WTC11 (cell line): ENCODE measurements at regions not wholly inside any gene's neighbourhood (a gene's known extent, or its start where the extent isn't known, plus 50 kb on each side); places are given as distances from the start of the nearest gene placed in this dataset.

Experiments
- ATAC-seq: fragments of 200-7000 bp; cut with Tn5 transposase; 2 replicates; pipeline ENCODE4 v1.10.0; 2021; ENCODE audit warnings: mild to moderate bottlenecking, moderate library complexity
- CTCF ChIA-PET: fragments of 300-600 bp; sonication (Branson Sonifier 250); formaldehyde crosslinking; loops from one replicate; lab custom pipeline; 2021; ENCODE audit warnings: antibody characterized with exemption; lab: Charles Lee
- POLR2A ChIA-PET: fragments of 350-600 bp; sonication (Branson Sonifier 250); formaldehyde crosslinking; loops from one replicate; lab custom pipeline; 2021; ENCODE audit warnings: antibody characterized with exemption; lab: Charles Lee
- DNase-seq: peaks from one replicate; pipeline ENCODE4 v3.0.0; 2021; ENCODE audit warnings: low spot score
- H3K27ac Mint-ChIP-seq: 2 replicates; pipeline ENCODE4 v1.8.0; 2021; ENCODE audit warnings: mixed read lengths
- H3K27me3 Mint-ChIP-seq: 2 replicates; pipeline ENCODE4 v1.8.0; 2021; ENCODE audit warnings: low read depth, mild to moderate bottlenecking, moderate library complexity, mixed read lengths
- H3K36me3 Mint-ChIP-seq: 2 replicates; pipeline ENCODE4 v1.8.0; 2021; ENCODE audit warnings: mixed read lengths
- H3K4me1 Mint-ChIP-seq: 2 replicates; pipeline ENCODE4 v1.8.0; 2022; ENCODE audit warnings: mixed read lengths
- H3K4me3 Mint-ChIP-seq: 2 replicates; pipeline ENCODE4 v1.8.0; 2021; ENCODE audit warnings: mild to moderate bottlenecking, moderate library complexity, mixed read lengths
- H3K9me3 Mint-ChIP-seq: 2 replicates; pipeline ENCODE4 v1.8.0; 2021; ENCODE audit warnings: mixed read lengths
- ATF3 ChIP-seq: sonication (generic); formaldehyde crosslinking; conservative IDR thresholded peaks from 2 replicates; pipeline ENCODE4 v1.8.1; 2022; ENCODE audit warnings: mild to moderate bottlenecking, missing genetic modification reagents
- CDX4 ChIP-seq: fragments of 250-450 bp; sonication (Bioruptor Pico); IDR thresholded peaks from 2 replicates; pipeline ENCODE4 v1.9.0; 2021; ENCODE audit warnings: moderate library complexity, mild to moderate bottlenecking, inconsistent platforms, borderline replicate concordance
- E2F1 ChIP-seq: sonication (generic); formaldehyde crosslinking; IDR thresholded peaks from 2 replicates; pipeline ENCODE4 v1.8.0; 2022; ENCODE audit warnings: mild to moderate bottlenecking, missing genetic modification reagents
- E2F5 ChIP-seq: sonication (generic); formaldehyde crosslinking; IDR thresholded peaks from 2 replicates; pipeline ENCODE4 v1.8.1; 2022; ENCODE audit warnings: mild to moderate bottlenecking, moderate library complexity, missing genetic modification reagents
- ELF4 ChIP-seq: sonication (generic); formaldehyde crosslinking; IDR thresholded peaks from 2 replicates; pipeline ENCODE4 v1.8.1; 2022; ENCODE audit warnings: low read depth, mild to moderate bottlenecking, moderate library complexity, missing genetic modification reagents
- EMX1 ChIP-seq: fragments of 250-450 bp; sonication (Bioruptor Pico); IDR thresholded peaks from 2 replicates; pipeline ENCODE4 v1.8.0; 2021; ENCODE audit warnings: mild to moderate bottlenecking
- FOXP1 ChIP-seq: sonication (generic); formaldehyde crosslinking; IDR thresholded peaks from 2 replicates; pipeline ENCODE4 v1.8.0; 2022; ENCODE audit warnings: missing genetic modification reagents, mild to moderate bottlenecking, moderate library complexity, borderline replicate concordance
- GTF2I ChIP-seq: fragments of 250-450 bp; sonication (Bioruptor Pico); conservative IDR thresholded peaks from 2 replicates; pipeline ENCODE4 v1.4.0; 2021; ENCODE audit warnings: mild to moderate bottlenecking
- HMGXB4 ChIP-seq: sonication (generic); formaldehyde crosslinking; IDR thresholded peaks from 2 replicates; pipeline ENCODE4 v1.8.1; 2023; ENCODE audit warnings: mild to moderate bottlenecking, moderate library complexity, missing genetic modification reagents
- IRF2 ChIP-seq: sonication (generic); formaldehyde crosslinking; IDR thresholded peaks from 2 replicates; pipeline ENCODE4 v1.8.0; 2022; ENCODE audit warnings: low read depth, missing genetic modification reagents, borderline replicate concordance
- JAZF1 ChIP-seq: fragments of 250-450 bp; sonication (Bioruptor Pico); IDR thresholded peaks from 2 replicates; pipeline ENCODE4 v1.9.0; 2021; ENCODE audit warnings: moderate library complexity, mild to moderate bottlenecking, inconsistent platforms
- JUN ChIP-seq: sonication (generic); formaldehyde crosslinking; IDR thresholded peaks from 2 replicates; pipeline ENCODE4 v1.8.0; 2023; ENCODE audit warnings: mild to moderate bottlenecking, missing genetic modification reagents
- NFE2L1 ChIP-seq: sonication (generic); formaldehyde crosslinking; IDR thresholded peaks from 2 replicates; pipeline ENCODE4 v1.8.1; 2023; ENCODE audit warnings: missing genetic modification reagents
- RORB ChIP-seq: fragments of 250-450 bp; sonication (Bioruptor Pico); IDR thresholded peaks from 2 replicates; pipeline ENCODE4 v1.9.0; 2021; ENCODE audit warnings: mild to moderate bottlenecking
- SOX15 ChIP-seq: fragments of 250-450 bp; sonication (Bioruptor Pico); IDR thresholded peaks from 2 replicates; pipeline ENCODE4 v1.9.0; 2021; ENCODE audit warnings: mild to moderate bottlenecking
- SP1 ChIP-seq: sonication (generic); formaldehyde crosslinking; conservative IDR thresholded peaks from 2 replicates; pipeline ENCODE4 v1.8.1; 2022; ENCODE audit warnings: missing genetic modification reagents
- TEAD1 ChIP-seq: sonication (generic); formaldehyde crosslinking; IDR thresholded peaks from 2 replicates; pipeline ENCODE4 v1.8.0; 2022; ENCODE audit warnings: mild to moderate bottlenecking, missing genetic modification reagents
- USF2 ChIP-seq: sonication (generic); formaldehyde crosslinking; IDR thresholded peaks from 2 replicates; pipeline ENCODE4 v1.8.1; 2023; ENCODE audit warnings: mild to moderate bottlenecking, missing genetic modification reagents, moderate library complexity
- ZMAT4 ChIP-seq: fragments of 250-450 bp; sonication (Bioruptor Pico); IDR thresholded peaks from 2 replicates; pipeline ENCODE4 v1.9.0; 2021; ENCODE audit warnings: mild to moderate bottlenecking
- ZNF219 ChIP-seq: sonication (generic); formaldehyde crosslinking; IDR thresholded peaks from 2 replicates; pipeline ENCODE4 v1.8.0; 2023; ENCODE audit warnings: missing genetic modification reagents, mild to moderate bottlenecking, borderline replicate concordance
- ZNF317 ChIP-seq: sonication (generic); formaldehyde crosslinking; IDR thresholded peaks from 2 replicates; pipeline ENCODE4 v1.8.1; 2023; ENCODE audit warnings: low read depth, mild to moderate bottlenecking, moderate library complexity, missing genetic modification reagents, borderline replicate concordance
- ZNF396 ChIP-seq: fragments of 250-450 bp; sonication (Bioruptor Pico); IDR thresholded peaks from 2 replicates; pipeline ENCODE4 v1.8.0; 2021; ENCODE audit warnings: mild to moderate bottlenecking, moderate library complexity, borderline replicate concordance
- ZNF423 ChIP-seq: fragments of 250-450 bp; sonication (Bioruptor Pico); IDR thresholded peaks from 2 replicates; pipeline ENCODE4 v2.1.2; 2022; ENCODE audit warnings: mild to moderate bottlenecking, moderate library complexity

- no peak for ATAC-seq
- no peak overlapping the region for H3K4me3 Mint-ChIP-seq
- H3K27me3 Mint-ChIP-seq, result no peaks in the 10 kb centered on the region; the same call in 1 of the 2 replicates
- no peak overlapping the region for H3K27ac Mint-ChIP-seq
- ChIA-PET CTCF (no interaction called here), POLR2A (no interaction called here)
- H3K4me1 Mint-ChIP-seq, result no peaks in the 10 kb centered on the region
- peaks cover 10% of the 10 kb centered on the region for H3K36me3 Mint-ChIP-seq
- TF ChIP-seq JUN (CRISPR knock-in tag) (no peak), RORB (CRISPR knock-in tag) (no peak), SOX15 (no peak), HMGXB4 (CRISPR knock-in tag) (no peak), TEAD1 (CRISPR knock-in tag) (no peak), EMX1 (CRISPR knock-in tag) (no peak)
- no peak for DNase-seq
- peaks cover 21% of the 10 kb centered on the region for H3K9me3 Mint-ChIP-seq
Measured at GRCh38 chr21:18711662-18712061, 308.1 kb upstream of the TMPRSS15 start.

GRCh38 chr21:18715606-18716005 lies 312.0 kb upstream of the TMPRSS15 start:
- ChIA-PET POLR2A (no interaction called here), CTCF (no interaction called here)
- DNase-seq, result no peak
- peaks cover 10% of the 10 kb centered on the region for H3K36me3 Mint-ChIP-seq
- H3K4me1 Mint-ChIP-seq, result no peaks in the 10 kb centered on the region
- no peak overlapping the region for H3K27ac Mint-ChIP-seq
- no peak overlapping the region for H3K4me3 Mint-ChIP-seq
- TF ChIP-seq EMX1 (CRISPR knock-in tag) (no peak), ZNF317 (CRISPR knock-in tag) (no peak), ZNF219 (CRISPR knock-in tag) (no peak), ZNF396 (CRISPR knock-in tag) (no peak), NFE2L1 (CRISPR knock-in tag) (no peak), SP1 (no peak), ZMAT4 (no peak), IRF2 (CRISPR knock-in tag) (no peak), ATF3 (no peak), E2F5 (CRISPR knock-in tag) (no peak), FOXP1 (CRISPR knock-in tag) (no peak), JAZF1 (CRISPR knock-in tag) (no peak)
- peaks cover 21% of the 10 kb centered on the region for H3K9me3 Mint-ChIP-seq
- no peak for ATAC-seq
- H3K27me3 Mint-ChIP-seq, result no peaks in the 10 kb centered on the region

- Mint-ChIP-seq H3K27me3 (no peaks in the 10 kb centered on the region), H3K4me1 (peaks cover 2% of the 10 kb centered on the region), H3K36me3 (peaks cover 5% of the 10 kb centered on the region), H3K4me3 (no peak overlapping the region), H3K9me3 (peaks cover 16% of the 10 kb centered on the region), H3K27ac (no peak overlapping the region)
- TF ChIP-seq USF2 (CRISPR knock-in tag) (no peak), ZNF423 (no peak), JAZF1 (CRISPR knock-in tag) (no peak), GTF2I (CRISPR knock-in tag) (no peak), IRF2 (CRISPR knock-in tag) (no peak), CDX4 (CRISPR knock-in tag) (no peak), ELF4 (CRISPR knock-in tag) (no peak), E2F1 (CRISPR knock-in tag) (no peak)
- no peak for ATAC-seq
- no peak for DNase-seq
- CTCF ChIA-PET, result no interaction called here
- POLR2A ChIA-PET, result no interaction called here
Measured at GRCh38 chr21:18716578-18717138, 313.1 kb upstream of the TMPRSS15 start.
